ENCODE measurements at regions not wholly inside any gene's neighbourhood (a gene's known extent, or its start where the extent isn't known, plus 50 kb on each side); places are given as distances from the start of the nearest gene placed in this dataset.

- intact Hi-C loops (cut with DNase I; ENCODE audit: low total_unique reads): no loop called here
- H3K36me3 ChIP-seq: no peaks in the 10 kb centered on the region
- DNase-seq: peak in 1 of 2 donors; percentile 34
- H3K27ac ChIP-seq: no peak overlapping the region
- H3K9me3 ChIP-seq: peaks cover 0 to 15% (median 11%) of the 10 kb centered on the region in 4 donors
- H3K4me3 ChIP-seq: no peak overlapping the region
- H3K27me3 ChIP-seq: no peaks in the 10 kb centered on the region
- TF ChIP-seq EP300 (IDR thresholded peaks at IDR 0.05): no peak
- no peak for TF ChIP-seq POLR2AphosphoS5 (IDR thresholded peaks at IDR 0.05)
- no peak for TF ChIP-seq POLR2A (IDR thresholded peaks at IDR 0.05)
- peaks cover 0 to 4% (median 0%) of the 10 kb centered on the region in 4 donors for H3K4me1 ChIP-seq
- 65 to 75% (median 70%) methylated on average over 4 of the region's 4 CpGs for WGBS, 5 donors
Measured at GRCh38 chr5:38764937-38765391, 80.8 kb upstream of the OSMR start.

GRCh38 chr5:38765399-38765861 is 80.4 kb upstream of the OSMR start:
- H3K4me3 ChIP-seq: no peak overlapping the region
- H3K4me1 ChIP-seq: peaks cover 0 to 4% (median 0%) of the 10 kb centered on the region in 4 donors
- DNase-seq: peak in 1 of 2 donors; percentile 47
- no peak overlapping the region for H3K27ac ChIP-seq
- H3K27me3 ChIP-seq: no peaks in the 10 kb centered on the region
- intact Hi-C loops (cut with DNase I; ENCODE audit: low total_unique reads): no loop called here
- 40 to 62% (median 55%) methylated on average over 5 of the region's 5 CpGs for WGBS, 5 donors
- no peak for TF ChIP-seq CTCF (IDR thresholded peaks at IDR 0.05)
- TF ChIP-seq POLR2A (IDR thresholded peaks at IDR 0.05): no peak
- no peak for TF ChIP-seq EP300 (IDR thresholded peaks at IDR 0.05)
- TF ChIP-seq POLR2AphosphoS5 (IDR thresholded peaks at IDR 0.05): no peak
- peaks cover 0 to 15% (median 11%) of the 10 kb centered on the region in 4 donors for H3K9me3 ChIP-seq
- no peaks in the 10 kb centered on the region for H3K36me3 ChIP-seq

- Histone ChIP-seq H3K36me3 (no peaks in the 10 kb centered on the region), H3K9me3 (peaks cover 0 to 15% (median 11%) of the 10 kb centered on the region in 4 donors), H3K27me3 (no peaks in the 10 kb centered on the region), H3K27ac (no peak overlapping the region), H3K4me3 (no peak overlapping the region), H3K4me1 (peaks cover 0 to 4% (median 0%) of the 10 kb centered on the region in 4 donors)
- WGBS, 5 donors: 81 to 87% (median 84%) methylated on average over 2 of the region's 2 CpGs
- no peak for DNase-seq
- intact Hi-C loops (cut with DNase I; ENCODE audit: low total_unique reads): no loop called here
- TF ChIP-seq CTCF (IDR thresholded peaks at IDR 0.05): no peak
- no peak for TF ChIP-seq POLR2A (IDR thresholded peaks at IDR 0.05)
- no peak for TF ChIP-seq POLR2AphosphoS5 (IDR thresholded peaks at IDR 0.05)
- TF ChIP-seq EP300 (IDR thresholded peaks at IDR 0.05): no peak
Measured at GRCh38 chr5:38766151-38766550, 79.7 kb upstream of the OSMR start.

GRCh38 chr5:38768412-38769211 is 77.2 kb upstream of the OSMR start:
- H3K9me3 ChIP-seq: peaks cover 0 to 15% (median 11%) of the 10 kb centered on the region in 4 donors
- no peaks in the 10 kb centered on the region for H3K27me3 ChIP-seq
- no peak for TF ChIP-seq POLR2AphosphoS5 (IDR thresholded peaks at IDR 0.05)
- TF ChIP-seq CTCF (IDR thresholded peaks at IDR 0.05): no peak
- no peak for TF ChIP-seq POLR2A (IDR thresholded peaks at IDR 0.05)
- TF ChIP-seq EP300 (IDR thresholded peaks at IDR 0.05): no peak
- no peak overlapping the region for H3K4me3 ChIP-seq
- peak in 1 of 2 donors; percentile 20 for DNase-seq
- no peaks in the 10 kb centered on the region for H3K36me3 ChIP-seq
- intact Hi-C loops (cut with DNase I; ENCODE audit: low total_unique reads): no loop called here
- H3K27ac ChIP-seq: no peak overlapping the region
- H3K4me1 ChIP-seq: peaks cover 0 to 4% (median 0%) of the 10 kb centered on the region in 4 donors
- 73 to 83% (median 75%) methylated on average over 9 of the region's 9 CpGs for WGBS, 5 donors
